K562 (cell line): ENCODE measurements at regions not wholly inside any gene's neighbourhood (a gene's known extent, or its start where the extent isn't known, plus 50 kb on each side); places are given as distances from the start of the nearest gene placed in this dataset.

Experiments used
- SLC30A9 ChIP-seq: fragments of 250-450 bp; sonication (Bioruptor Pico); IDR thresholded peaks from 2 replicates; pipeline ENCODE4 v1.8.0; 2022; ENCODE audit warnings: mild to moderate bottlenecking, moderate library complexity
- TF ChIP-seq, protein P1 (sequence below): fragments of 250-450 bp; sonication (Bioruptor Pico); IDR thresholded peaks from 2 replicates; pipeline ENCODE4 v1.4.0; 2020; ENCODE audit warnings: mild to moderate bottlenecking
- TF ChIP-seq, protein P2 (sequence below): fragments of 450-650 bp; IDR thresholded peaks from 2 replicates; pipeline ENCODE4 v1.6.1; 2016; ENCODE audit warnings: mild to moderate bottlenecking, moderate library complexity

DNA sequence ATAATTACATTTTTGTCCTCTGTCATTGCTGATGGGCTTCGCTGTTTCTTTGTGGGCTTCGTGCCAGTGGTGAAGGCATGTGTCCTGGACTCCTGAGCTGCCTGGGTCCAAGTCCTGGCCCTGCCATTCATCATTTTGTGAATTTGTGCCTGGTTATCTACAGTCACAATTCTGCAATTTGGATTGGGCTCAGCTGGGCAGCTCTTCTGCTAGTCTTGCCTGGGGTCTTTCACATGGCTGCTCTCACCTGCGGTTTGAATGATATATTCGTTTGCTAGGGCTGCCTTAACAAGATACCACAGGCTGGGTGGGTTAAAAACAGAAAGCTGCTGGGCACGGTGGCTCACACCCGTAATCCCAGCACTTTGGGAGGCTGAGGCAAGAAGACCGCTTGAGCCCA is 192.7 kb upstream of the IER5L start (continued):
- TF ChIP-seq, protein P1, sequence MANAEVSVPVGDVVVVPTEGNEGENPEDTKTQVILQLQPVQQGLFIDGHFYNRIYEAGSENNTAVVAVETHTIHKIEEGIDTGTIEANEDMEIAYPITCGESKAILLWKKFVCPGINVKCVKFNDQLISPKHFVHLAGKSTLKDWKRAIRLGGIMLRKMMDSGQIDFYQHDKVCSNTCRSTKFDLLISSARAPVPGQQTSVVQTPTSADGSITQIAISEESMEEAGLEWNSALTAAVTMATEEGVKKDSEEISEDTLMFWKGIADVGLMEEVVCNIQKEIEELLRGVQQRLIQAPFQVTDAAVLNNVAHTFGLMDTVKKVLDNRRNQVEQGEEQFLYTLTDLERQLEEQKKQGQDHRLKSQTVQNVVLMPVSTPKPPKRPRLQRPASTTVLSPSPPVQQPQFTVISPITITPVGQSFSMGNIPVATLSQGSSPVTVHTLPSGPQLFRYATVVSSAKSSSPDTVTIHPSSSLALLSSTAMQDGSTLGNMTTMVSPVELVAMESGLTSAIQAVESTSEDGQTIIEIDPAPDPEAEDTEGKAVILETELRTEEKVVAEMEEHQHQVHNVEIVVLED (CRISPR knock-in tag): no peak
- TF ChIP-seq SLC30A9 (CRISPR knock-in tag): no peak
- TF ChIP-seq, protein P2, sequence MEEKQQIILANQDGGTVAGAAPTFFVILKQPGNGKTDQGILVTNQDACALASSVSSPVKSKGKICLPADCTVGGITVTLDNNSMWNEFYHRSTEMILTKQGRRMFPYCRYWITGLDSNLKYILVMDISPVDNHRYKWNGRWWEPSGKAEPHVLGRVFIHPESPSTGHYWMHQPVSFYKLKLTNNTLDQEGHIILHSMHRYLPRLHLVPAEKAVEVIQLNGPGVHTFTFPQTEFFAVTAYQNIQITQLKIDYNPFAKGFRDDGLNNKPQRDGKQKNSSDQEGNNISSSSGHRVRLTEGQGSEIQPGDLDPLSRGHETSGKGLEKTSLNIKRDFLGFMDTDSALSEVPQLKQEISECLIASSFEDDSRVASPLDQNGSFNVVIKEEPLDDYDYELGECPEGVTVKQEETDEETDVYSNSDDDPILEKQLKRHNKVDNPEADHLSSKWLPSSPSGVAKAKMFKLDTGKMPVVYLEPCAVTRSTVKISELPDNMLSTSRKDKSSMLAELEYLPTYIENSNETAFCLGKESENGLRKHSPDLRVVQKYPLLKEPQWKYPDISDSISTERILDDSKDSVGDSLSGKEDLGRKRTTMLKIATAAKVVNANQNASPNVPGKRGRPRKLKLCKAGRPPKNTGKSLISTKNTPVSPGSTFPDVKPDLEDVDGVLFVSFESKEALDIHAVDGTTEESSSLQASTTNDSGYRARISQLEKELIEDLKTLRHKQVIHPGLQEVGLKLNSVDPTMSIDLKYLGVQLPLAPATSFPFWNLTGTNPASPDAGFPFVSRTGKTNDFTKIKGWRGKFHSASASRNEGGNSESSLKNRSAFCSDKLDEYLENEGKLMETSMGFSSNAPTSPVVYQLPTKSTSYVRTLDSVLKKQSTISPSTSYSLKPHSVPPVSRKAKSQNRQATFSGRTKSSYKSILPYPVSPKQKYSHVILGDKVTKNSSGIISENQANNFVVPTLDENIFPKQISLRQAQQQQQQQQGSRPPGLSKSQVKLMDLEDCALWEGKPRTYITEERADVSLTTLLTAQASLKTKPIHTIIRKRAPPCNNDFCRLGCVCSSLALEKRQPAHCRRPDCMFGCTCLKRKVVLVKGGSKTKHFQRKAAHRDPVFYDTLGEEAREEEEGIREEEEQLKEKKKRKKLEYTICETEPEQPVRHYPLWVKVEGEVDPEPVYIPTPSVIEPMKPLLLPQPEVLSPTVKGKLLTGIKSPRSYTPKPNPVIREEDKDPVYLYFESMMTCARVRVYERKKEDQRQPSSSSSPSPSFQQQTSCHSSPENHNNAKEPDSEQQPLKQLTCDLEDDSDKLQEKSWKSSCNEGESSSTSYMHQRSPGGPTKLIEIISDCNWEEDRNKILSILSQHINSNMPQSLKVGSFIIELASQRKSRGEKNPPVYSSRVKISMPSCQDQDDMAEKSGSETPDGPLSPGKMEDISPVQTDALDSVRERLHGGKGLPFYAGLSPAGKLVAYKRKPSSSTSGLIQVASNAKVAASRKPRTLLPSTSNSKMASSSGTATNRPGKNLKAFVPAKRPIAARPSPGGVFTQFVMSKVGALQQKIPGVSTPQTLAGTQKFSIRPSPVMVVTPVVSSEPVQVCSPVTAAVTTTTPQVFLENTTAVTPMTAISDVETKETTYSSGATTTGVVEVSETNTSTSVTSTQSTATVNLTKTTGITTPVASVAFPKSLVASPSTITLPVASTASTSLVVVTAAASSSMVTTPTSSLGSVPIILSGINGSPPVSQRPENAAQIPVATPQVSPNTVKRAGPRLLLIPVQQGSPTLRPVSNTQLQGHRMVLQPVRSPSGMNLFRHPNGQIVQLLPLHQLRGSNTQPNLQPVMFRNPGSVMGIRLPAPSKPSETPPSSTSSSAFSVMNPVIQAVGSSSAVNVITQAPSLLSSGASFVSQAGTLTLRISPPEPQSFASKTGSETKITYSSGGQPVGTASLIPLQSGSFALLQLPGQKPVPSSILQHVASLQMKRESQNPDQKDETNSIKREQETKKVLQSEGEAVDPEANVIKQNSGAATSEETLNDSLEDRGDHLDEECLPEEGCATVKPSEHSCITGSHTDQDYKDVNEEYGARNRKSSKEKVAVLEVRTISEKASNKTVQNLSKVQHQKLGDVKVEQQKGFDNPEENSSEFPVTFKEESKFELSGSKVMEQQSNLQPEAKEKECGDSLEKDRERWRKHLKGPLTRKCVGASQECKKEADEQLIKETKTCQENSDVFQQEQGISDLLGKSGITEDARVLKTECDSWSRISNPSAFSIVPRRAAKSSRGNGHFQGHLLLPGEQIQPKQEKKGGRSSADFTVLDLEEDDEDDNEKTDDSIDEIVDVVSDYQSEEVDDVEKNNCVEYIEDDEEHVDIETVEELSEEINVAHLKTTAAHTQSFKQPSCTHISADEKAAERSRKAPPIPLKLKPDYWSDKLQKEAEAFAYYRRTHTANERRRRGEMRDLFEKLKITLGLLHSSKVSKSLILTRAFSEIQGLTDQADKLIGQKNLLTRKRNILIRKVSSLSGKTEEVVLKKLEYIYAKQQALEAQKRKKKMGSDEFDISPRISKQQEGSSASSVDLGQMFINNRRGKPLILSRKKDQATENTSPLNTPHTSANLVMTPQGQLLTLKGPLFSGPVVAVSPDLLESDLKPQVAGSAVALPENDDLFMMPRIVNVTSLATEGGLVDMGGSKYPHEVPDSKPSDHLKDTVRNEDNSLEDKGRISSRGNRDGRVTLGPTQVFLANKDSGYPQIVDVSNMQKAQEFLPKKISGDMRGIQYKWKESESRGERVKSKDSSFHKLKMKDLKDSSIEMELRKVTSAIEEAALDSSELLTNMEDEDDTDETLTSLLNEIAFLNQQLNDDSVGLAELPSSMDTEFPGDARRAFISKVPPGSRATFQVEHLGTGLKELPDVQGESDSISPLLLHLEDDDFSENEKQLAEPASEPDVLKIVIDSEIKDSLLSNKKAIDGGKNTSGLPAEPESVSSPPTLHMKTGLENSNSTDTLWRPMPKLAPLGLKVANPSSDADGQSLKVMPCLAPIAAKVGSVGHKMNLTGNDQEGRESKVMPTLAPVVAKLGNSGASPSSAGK: no peak
- TF ChIP-seq, all 486 proteins: peak for 0
